ENCODE measurements at regions not wholly inside any gene's neighbourhood (a gene's known extent, or its start where the extent isn't known, plus 50 kb on each side); places are given as distances from the start of the nearest gene placed in this dataset.

GRCh38 chr12:59147791-59148190 lies 227.5 kb upstream of the LRIG3 start:
- DNase-seq (no peak), ATAC-seq (ENCODE audit: low read depth) (no peak)
- POLR2A ChIA-PET, result no interaction called here
- H3K27ac Mint-ChIP-seq, result no peak overlapping the region
- Histone ChIP-seq H3K79me2 (ENCODE audit: control insufficient read depth, insufficient read depth, low read length) (no peaks in the 10 kb centered on the region), H3K4me1 (ENCODE audit: control insufficient read depth in 2 of 2, insufficient read depth in 2 of 2, low read length in 2 of 2) (no peaks in the 10 kb centered on the region), H4K20me1 (ENCODE audit: control insufficient read depth, insufficient read depth, low read length, poor library complexity, severe bottlenecking) (no peaks in the 10 kb centered on the region), H3K4me3 (ENCODE audit: control extremely low read depth in 1 of 5, extremely low read depth in 1 of 5, insufficient read depth in 1 of 5, low read depth in 2 of 5, low read length in 4 of 5) (no peak overlapping the region), H3K4me2 (replicated peaks; ENCODE audit: low read depth, low read length, poor library complexity, severe bottlenecking) (no peak overlapping the region), H3K27ac (ENCODE audit: low read length in 2 of 2) (no peak overlapping the region), H3K9me3 (ENCODE audit: control extremely low read depth in 1 of 3, control insufficient read depth in 2 of 3, insufficient read depth in 1 of 3, low read length in 2 of 3) (no peaks in the 10 kb centered on the region), H2AFZ (ENCODE audit: insufficient read depth, low read depth, low read length, poor library complexity, severe bottlenecking) (no peak overlapping the region), H3K27me3 (replicated peaks in 1 of 4; ENCODE audit: control extremely low read depth in 1 of 4, control insufficient read depth in 3 of 4, insufficient read depth in 4 of 4, low read length in 3 of 4) (no peaks in the 10 kb centered on the region), H3K36me3 (replicated peaks in 1 of 2; ENCODE audit: control extremely low read depth in 1 of 2, control insufficient read depth in 1 of 2, extremely low read depth in 1 of 2, insufficient read depth in 2 of 2, low read length in 1 of 2) (no peaks in the 10 kb centered on the region), H3K9ac (ENCODE audit: low read length) (no peak overlapping the region)
- TF ChIP-seq CTCF (IDR thresholded peaks at IDR 0.05) (no peak), EZH2 (IDR thresholded peaks at IDR 0.05; ENCODE audit: borderline replicate concordance, insufficient read depth, low read depth, low read length, poor library complexity, severe bottlenecking) (no peak)
- CTCF ChIA-PET, result no interaction called here
- no peaks in the 10 kb centered on the region for H3K9me3 Mint-ChIP-seq (ENCODE audit: insufficient read depth)
- no CpG with 5 or more reads among the region's 1 CpG for WGBS (ENCODE audit: insufficient coverage)
- no peaks in the 10 kb centered on the region for H3K27me3 Mint-ChIP-seq
- H3K4me3 Mint-ChIP-seq, result no peak overlapping the region
- no peaks in the 10 kb centered on the region for H3K4me1 Mint-ChIP-seq
- intact Hi-C loops (cut with micrococcal nuclease), result no loop called here

- POLR2A ChIA-PET, result no interaction called here
- no peaks in the 10 kb centered on the region for H3K4me1 ChIP-seq (ENCODE audit: control insufficient read depth in 2 of 2, insufficient read depth in 2 of 2, low read length in 2 of 2)
These were observed 222.0 kb upstream of the LRIG3 start for GRCh38 chr12:59142183-59142790.

More at GRCh38 chr12:59142183-59142790, 222.0 kb upstream of the LRIG3 start:
- Mint-ChIP-seq H3K9me3 (ENCODE audit: insufficient read depth) (no peaks in the 10 kb centered on the region), H3K27me3 (no peaks in the 10 kb centered on the region), H3K4me1 (no peaks in the 10 kb centered on the region), H3K4me3 (no peak overlapping the region), H3K27ac (no peak overlapping the region)
- TF ChIP-seq CTCF (IDR thresholded peaks at IDR 0.05) (no peak), EZH2 (IDR thresholded peaks at IDR 0.05; ENCODE audit: borderline replicate concordance, insufficient read depth, low read depth, low read length, poor library complexity, severe bottlenecking) (no peak)
- CTCF ChIA-PET, result interaction anchor here (0.7 to 1.4 kb wide), 3 partner anchors 8 to 804 kb away, joined by 3 to 4 read pairs (median 3); no protein-coding TSS in a partner anchor
- WGBS (ENCODE audit: insufficient coverage), result no CpG with 5 or more reads among the region's 4 CpGs
- Histone ChIP-seq H3K4me3 (ENCODE audit: control extremely low read depth in 1 of 5, extremely low read depth in 1 of 5, insufficient read depth in 1 of 5, low read depth in 2 of 5, low read length in 4 of 5) (no peak overlapping the region), H4K20me1 (ENCODE audit: control insufficient read depth, insufficient read depth, low read length, poor library complexity, severe bottlenecking) (no peaks in the 10 kb centered on the region), H3K79me2 (ENCODE audit: control insufficient read depth, insufficient read depth, low read length) (no peaks in the 10 kb centered on the region), H3K27ac (ENCODE audit: low read length in 2 of 2) (no peak overlapping the region), H3K27me3 (replicated peaks in 1 of 4; ENCODE audit: control extremely low read depth in 1 of 4, control insufficient read depth in 3 of 4, insufficient read depth in 4 of 4, low read length in 3 of 4) (no peaks in the 10 kb centered on the region), H2AFZ (ENCODE audit: insufficient read depth, low read depth, low read length, poor library complexity, severe bottlenecking) (no peak overlapping the region), H3K9me3 (ENCODE audit: control extremely low read depth in 1 of 3, control insufficient read depth in 2 of 3, insufficient read depth in 1 of 3, low read length in 2 of 3) (no peaks in the 10 kb centered on the region), H3K9ac (ENCODE audit: low read length) (no peak overlapping the region), H3K4me2 (replicated peaks; ENCODE audit: low read depth, low read length, poor library complexity, severe bottlenecking) (no peak overlapping the region), H3K36me3 (replicated peaks in 1 of 2; ENCODE audit: control extremely low read depth in 1 of 2, control insufficient read depth in 1 of 2, extremely low read depth in 1 of 2, insufficient read depth in 2 of 2, low read length in 1 of 2) (no peaks in the 10 kb centered on the region)
- no peak for DNase-seq
- intact Hi-C loops (cut with micrococcal nuclease), result no loop called here
- ATAC-seq (ENCODE audit: low read depth), result no peak

Data from B cell (primary cell).